Head of caudate nucleus (tissue), 42 donors: ENCODE measurements at regions not wholly inside any gene's neighbourhood (a gene's known extent, or its start where the extent isn't known, plus 50 kb on each side); places are given as distances from the start of the nearest gene placed in this dataset.

Experiments
- DNase-seq, 42 donors: peaks; one replicate each; pipeline versions ENCODE4 v3.0.0 to v3.0.0-alpha.2; 2020 to 2021; ENCODE audit warnings: mixed read lengths in 7 of 42
- intact Hi-C: fragments of 100-400 bp; cut with DNase I; formaldehyde crosslinking; loops from one replicate; pipeline ENCODE4 v1.15.0; 2022

- DNase-seq, result peak in 1 of 42 donors; percentile 7
- intact Hi-C loops, result no loop called here
Observed at GRCh38 chr2:864501-865106, 86.0 kb upstream of the SNTG2 start.

- DNase-seq, result peak in 1 of 42 donors; percentile 1
- intact Hi-C loops, result no loop called here
Observed at GRCh38 chr2:863732-864450, 86.8 kb upstream of the SNTG2 start.

- peak in 1 of 42 donors; percentile 8 for DNase-seq
- intact Hi-C loops, result no loop called here
Observed at GRCh38 chr2:862731-863466, 87.8 kb upstream of the SNTG2 start.

GRCh38 chr2:862355-862687 is 88.3 kb upstream of the SNTG2 start:
- intact Hi-C loops, result no loop called here
- peak in 2 of 42 donors; percentile 8 to 17 for DNase-seq

GRCh38 chr2:861655-862354 is 88.8 kb upstream of the SNTG2 start:
- DNase-seq, result peak in 2 of 42 donors; percentile 15 to 33
- intact Hi-C loops, result no loop called here

- DNase-seq, result peak in 1 of 42 donors; percentile 35
- intact Hi-C loops, result no loop called here
Observed at GRCh38 chr2:860259-860855, 90.3 kb upstream of the SNTG2 start.

GRCh38 chr2:858646-859045 is 92.0 kb upstream of the SNTG2 start:
- DNase-seq, result peak in 2 of 42 donors; percentile 12 to 29
- intact Hi-C loops, result loop anchor here (10.0 kb wide), 1 partner anchor 686 kb away; no protein-coding TSS in a partner anchor

- peak in 2 of 42 donors; percentile 9 to 20 for DNase-seq
Observed at GRCh38 chr2:857937-858336, 92.7 kb upstream of the SNTG2 start.

GRCh38 chr2:857081-857480 is 93.6 kb upstream of the SNTG2 start:
- DNase-seq, result no peak
- intact Hi-C loops, result loop anchor here (10.0 kb wide), 1 partner anchor 688 kb away; no protein-coding TSS in a partner anchor

More at GRCh38 chr2:857937-858336, 92.7 kb upstream of the SNTG2 start:
- intact Hi-C loops, result loop anchor here (10.0 kb wide), 1 partner anchor 687 kb away; no protein-coding TSS in a partner anchor

- peak in 1 of 42 donors; percentile 16 for DNase-seq
Observed at GRCh38 chr2:856456-856855, 94.2 kb upstream of the SNTG2 start.

GRCh38 chr2:856041-856440 is 94.6 kb upstream of the SNTG2 start:
- DNase-seq, result no peak
- intact Hi-C loops, result loop anchor here (10.0 kb wide), 1 partner anchor 689 kb away; no protein-coding TSS in a partner anchor

More at GRCh38 chr2:856456-856855, 94.2 kb upstream of the SNTG2 start:
- intact Hi-C loops, result loop anchor here (10.0 kb wide), 1 partner anchor 688 kb away; no protein-coding TSS in a partner anchor

- intact Hi-C loops, result loop anchor here (10.0 kb wide), 1 partner anchor 690 kb away; no protein-coding TSS in a partner anchor
Observed at GRCh38 chr2:855177-855576, 95.5 kb upstream of the SNTG2 start.

GRCh38 chr2:854460-854859 is 96.2 kb upstream of the SNTG2 start:
- intact Hi-C loops, result loop anchor here (10.0 kb wide), 1 partner anchor 690 kb away; no protein-coding TSS in a partner anchor
- peak in 38 of 42 donors; percentile 16 to 78 (median 59) for DNase-seq

More at GRCh38 chr2:855177-855576, 95.5 kb upstream of the SNTG2 start:
- no peak for DNase-seq

- intact Hi-C loops, result loop anchor here (10.0 kb wide), 1 partner anchor 691 kb away; no protein-coding TSS in a partner anchor
- no peak for DNase-seq
Observed at GRCh38 chr2:853203-853870, 97.3 kb upstream of the SNTG2 start.

GRCh38 chr2:852168-852567 is 98.5 kb upstream of the SNTG2 start:
- intact Hi-C loops, result loop anchor here (10.0 kb wide), 1 partner anchor 693 kb away; no protein-coding TSS in a partner anchor
- DNase-seq, result no peak

GRCh38 chr2:851680-852079 is 99.0 kb upstream of the SNTG2 start:
- intact Hi-C loops, result loop anchor here (10.0 kb wide), 1 partner anchor 693 kb away; no protein-coding TSS in a partner anchor

GRCh38 chr2:851078-851477 is 99.6 kb upstream of the SNTG2 start:
- no peak for DNase-seq
- intact Hi-C loops, result loop anchor here (10.0 kb wide), 1 partner anchor 694 kb away; no protein-coding TSS in a partner anchor

More at GRCh38 chr2:851680-852079, 99.0 kb upstream of the SNTG2 start:
- no peak for DNase-seq
